ENCODE measurements at regions not wholly inside any gene's neighbourhood (a gene's known extent, or its start where the extent isn't known, plus 50 kb on each side); places are given as distances from the start of the nearest gene placed in this dataset.
A peak's percentile ranks its signal among the peaks of the same experiment; 100 is the strongest.

GRCh38 chr16:82456683-82457082, 170.1 kb upstream of the CDH13 start:
- no peak overlapping the region for H3K27ac ChIP-seq
- ChIA-PET CTCF (interaction anchor here (0.6 to 1.5 kb wide), 20 partner anchors 8 to 1632 kb away, joined by 3 to 6 read pairs (median 4); no protein-coding TSS in a partner anchor), POLR2A (ENCODE audit: low non-redundant PET) (no interaction called here)
- TF ChIP-seq CTCF (conservative IDR thresholded peaks at IDR 0.05; ENCODE audit: low read depth) = peak; percentile 74
- DNase-seq (ENCODE audit: low spot score) = peak; percentile 58

- CTCF ChIA-PET = interaction anchor here (0.5 to 0.6 kb wide), 2 partner anchors 167 to 1678 kb away, joined by 3 to 6 read pairs; no protein-coding TSS in a partner anchor
- no peak for TF ChIP-seq CTCF (conservative IDR thresholded peaks at IDR 0.05; ENCODE audit: low read depth)
- POLR2A ChIA-PET (ENCODE audit: low non-redundant PET) = no interaction called here
- no peak overlapping the region for H3K27ac ChIP-seq
- DNase-seq (ENCODE audit: low spot score) = no peak
These were observed 172.2 kb upstream of the CDH13 start for GRCh38 chr16:82454566-82454965.

GRCh38 chr16:82454152-82454551, 172.6 kb upstream of the CDH13 start:
- DNase-seq (ENCODE audit: low spot score) = no peak
- no peak for TF ChIP-seq CTCF (conservative IDR thresholded peaks at IDR 0.05; ENCODE audit: low read depth)
- POLR2A ChIA-PET (ENCODE audit: low non-redundant PET) = no interaction called here
- no peak overlapping the region for H3K27ac ChIP-seq
- CTCF ChIA-PET = interaction anchor here (0.5 to 0.6 kb wide), 2 partner anchors 167 to 1677 kb away, joined by 3 to 6 read pairs; no protein-coding TSS in a partner anchor

GRCh38 chr16:82452004-82452756, 174.6 kb upstream of the CDH13 start:
- no peak overlapping the region for H3K27ac ChIP-seq
- ChIA-PET CTCF (no interaction called here), POLR2A (ENCODE audit: low non-redundant PET) (no interaction called here)
- DNase-seq (ENCODE audit: low spot score) = no peak
- TF ChIP-seq CTCF (conservative IDR thresholded peaks at IDR 0.05; ENCODE audit: low read depth) = no peak

GRCh38 chr16:82451449-82451848, 175.3 kb upstream of the CDH13 start:
- CTCF ChIA-PET = no interaction called here
- POLR2A ChIA-PET (ENCODE audit: low non-redundant PET) = no interaction called here
- no peak overlapping the region for H3K27ac ChIP-seq
- no peak for DNase-seq (ENCODE audit: low spot score)
- no peak for TF ChIP-seq CTCF (conservative IDR thresholded peaks at IDR 0.05; ENCODE audit: low read depth)

GRCh38 chr16:82440336-82440735, 186.4 kb upstream of the CDH13 start:
- CTCF ChIA-PET = no interaction called here
- DNase-seq (ENCODE audit: low spot score) = no peak
- TF ChIP-seq CTCF (conservative IDR thresholded peaks at IDR 0.05; ENCODE audit: low read depth) = no peak
- no peak overlapping the region for H3K27ac ChIP-seq
- POLR2A ChIA-PET (ENCODE audit: low non-redundant PET) = no interaction called here
